SW480 (cell line): ENCODE measurements at regions not wholly inside any gene's neighbourhood (a gene's known extent, or its start where the extent isn't known, plus 50 kb on each side); places are given as distances from the start of the nearest gene placed in this dataset.
"Not testable (repeated sequence)": the region's sequence is repeated elsewhere in the genome, so short reads cannot be mapped to it uniquely, and the experiment has no call there.

Experiments
- DNase-seq: peaks from one replicate; pipeline ENCODE4 v3.0.0-alpha.2; 2016; ENCODE audit warnings: low spot score

- DNase-seq: not testable (repeated sequence)
Measured at GRCh38 chr5:21482983-21483650, 1370.0 kb downstream of the CDH12 start.

GRCh38 chr5:21482522-21482921 lies 1370.6 kb downstream of the CDH12 start:
- not testable (repeated sequence) for DNase-seq

- not testable (repeated sequence) for DNase-seq
Measured at GRCh38 chr5:21481320-21482270, 1371.5 kb downstream of the CDH12 start.

GRCh38 chr5:21480054-21480453 lies 1373.1 kb downstream of the CDH12 start:
- DNase-seq: not testable (repeated sequence)

GRCh38 chr5:21473981-21474380 lies 1379.2 kb downstream of the CDH12 start:
- DNase-seq: not testable (repeated sequence)

- DNase-seq: not testable (repeated sequence)
Measured at GRCh38 chr5:21473436-21473835, 1379.7 kb downstream of the CDH12 start.

GRCh38 chr5:21471691-21472090 lies 1381.5 kb downstream of the CDH12 start:
- not testable (repeated sequence) for DNase-seq

- peak; percentile 8 for DNase-seq
Measured at GRCh38 chr5:21469523-21470101, 1383.5 kb downstream of the CDH12 start.

- DNase-seq: not testable (repeated sequence)
Measured at GRCh38 chr5:21467544-21467943, 1385.6 kb downstream of the CDH12 start.

- DNase-seq: not testable (repeated sequence)
Measured at GRCh38 chr5:21459744-21460073, 1393.4 kb downstream of the CDH12 start.

- no peak for DNase-seq
Measured at GRCh38 chr5:21452449-21452848, 1400.7 kb downstream of the CDH12 start.

GRCh38 chr5:21432646-21433045 lies 1420.5 kb downstream of the CDH12 start:
- no peak for DNase-seq

GRCh38 chr5:21424907-21425306 lies 1428.2 kb downstream of the CDH12 start:
- DNase-seq: no peak

- DNase-seq: no peak
Measured at GRCh38 chr5:21419383-21419782, 1431.4 kb upstream of the CDH18 start.

- DNase-seq: not testable (repeated sequence)
Measured at GRCh38 chr5:21402089-21402488, 1414.1 kb upstream of the CDH18 start.

GRCh38 chr5:21398511-21398910 lies 1410.5 kb upstream of the CDH18 start:
- DNase-seq: no peak

GRCh38 chr5:21397693-21398092 lies 1409.7 kb upstream of the CDH18 start:
- DNase-seq: no peak

- DNase-seq: no peak
Measured at GRCh38 chr5:21391506-21391905, 1403.5 kb upstream of the CDH18 start.

GRCh38 chr5:21360754-21361153 lies 1372.8 kb upstream of the CDH18 start:
- DNase-seq: not testable (repeated sequence)

- DNase-seq: peak; percentile 4
Measured at GRCh38 chr5:21341948-21342261, 1353.9 kb upstream of the CDH18 start.

GRCh38 chr5:21341203-21341947 lies 1353.4 kb upstream of the CDH18 start:
- not testable (repeated sequence) for DNase-seq

- not testable (repeated sequence) for DNase-seq
Measured at GRCh38 chr5:21340233-21340632, 1352.2 kb upstream of the CDH18 start.
